LNCAP (cell line): ENCODE measurements at regions not wholly inside any gene's neighbourhood (a gene's known extent, or its start where the extent isn't known, plus 50 kb on each side); places are given as distances from the start of the nearest gene placed in this dataset.

Source experiments
- CTCF ChIP-seq: fragments of 450-650 bp; IDR thresholded peaks from 2 replicates; pipeline ENCODE4 v1.5.1; 2017; ENCODE audit warnings: mild to moderate bottlenecking

- TF ChIP-seq CTCF: no peak
Measured at GRCh38 chr13:79776531-79777295, 295.8 kb downstream of the NDFIP2 start.

GRCh38 chr13:79775830-79776229 is 294.9 kb downstream of the NDFIP2 start:
- 0 out of 2 replicates have a peak, but pooled peaks have one; percentile 13 for TF ChIP-seq CTCF

- TF ChIP-seq CTCF: no peak
Measured at GRCh38 chr13:79772811-79773210, 291.9 kb downstream of the NDFIP2 start.

- TF ChIP-seq CTCF: no peak
Measured at GRCh38 chr13:79771493-79771892, 290.5 kb downstream of the NDFIP2 start.

GRCh38 chr13:79770056-79770455 is 289.1 kb downstream of the NDFIP2 start:
- no peak for TF ChIP-seq CTCF

- no peak for TF ChIP-seq CTCF
Measured at GRCh38 chr13:79767126-79767525, 286.2 kb downstream of the NDFIP2 start.

- TF ChIP-seq CTCF: no peak
Measured at GRCh38 chr13:79765331-79765730, 284.4 kb downstream of the NDFIP2 start.
